ENCODE measurements at regions not wholly inside any gene's neighbourhood (a gene's known extent, or its start where the extent isn't known, plus 50 kb on each side); places are given as distances from the start of the nearest gene placed in this dataset.
"Not testable (repeated sequence)": the region's sequence is repeated elsewhere in the genome, so short reads cannot be mapped to it uniquely, and the experiment has no call there.

- DNase-seq (ENCODE audit: low read depth, low spot score) = no peak
- in situ Hi-C loops (cut with HindIII; ENCODE audit: low pct_unique_long_range_greater_than_20kb, low sequenced_read_pairs) = no loop called here
Measured at GRCh38 chr1:214127705-214128104, 139.9 kb downstream of the PROX1 start.

DNA sequence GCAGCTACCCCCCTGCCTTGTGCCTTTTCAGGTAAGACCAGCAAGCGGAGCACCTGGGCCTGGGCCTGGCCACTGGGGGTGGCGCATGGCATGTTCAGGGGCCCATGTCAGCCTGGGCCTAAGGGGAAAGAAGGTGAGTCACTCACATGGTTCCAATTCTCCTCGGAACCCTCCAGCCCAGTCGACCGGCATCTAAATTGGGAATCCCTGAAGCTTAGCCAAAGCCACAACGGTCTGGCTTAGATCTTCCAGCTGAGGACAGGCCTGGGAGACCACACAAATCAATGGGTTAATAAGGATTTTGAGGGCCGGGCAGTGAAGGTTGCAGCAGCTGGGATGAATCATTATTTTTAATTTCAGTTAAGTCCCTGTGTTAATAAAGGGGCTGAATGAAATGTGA lies 145.1 kb upstream of the SMYD2 start:
- in situ Hi-C loops (cut with HindIII; ENCODE audit: low pct_unique_long_range_greater_than_20kb, low sequenced_read_pairs) = no loop called here
- no peak for DNase-seq (ENCODE audit: low read depth, low spot score)

DNA sequence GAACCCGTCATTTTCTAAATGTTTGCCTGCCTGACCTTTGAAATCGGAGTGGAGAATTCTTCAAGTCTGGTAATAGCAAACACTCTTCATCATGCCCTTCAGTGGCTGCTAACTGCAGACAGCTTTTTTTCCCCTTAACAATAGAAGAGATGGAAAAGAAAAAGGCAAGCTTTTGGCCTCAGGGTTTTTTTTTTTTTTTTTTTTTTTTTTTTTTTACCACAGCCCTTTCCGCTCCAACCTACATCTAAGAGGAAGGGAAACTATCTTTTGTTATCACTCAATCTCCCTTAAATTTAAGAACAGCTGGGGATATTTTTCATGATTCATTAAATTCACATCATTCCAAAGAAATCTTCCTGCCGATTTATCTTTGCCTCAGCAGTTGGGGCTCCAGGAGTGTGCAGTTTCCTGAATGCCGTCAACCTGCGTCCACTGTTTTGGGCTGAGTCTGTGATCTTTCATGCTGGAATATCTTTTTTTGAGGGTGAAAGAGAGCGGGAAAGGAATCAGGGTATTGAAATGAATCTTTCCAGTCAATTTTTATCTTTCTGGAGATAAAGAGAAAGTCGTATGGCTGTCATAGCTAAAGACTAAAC lies 144.5 kb upstream of the SMYD2 start:
- DNase-seq (ENCODE audit: low read depth, low spot score) = no peak
- in situ Hi-C loops (cut with HindIII; ENCODE audit: low pct_unique_long_range_greater_than_20kb, low sequenced_read_pairs) = no loop called here

GRCh38 chr1:214141486-214141885 lies 139.5 kb upstream of the SMYD2 start:
- no peak for DNase-seq (ENCODE audit: low read depth, low spot score)
- in situ Hi-C loops (cut with HindIII; ENCODE audit: low pct_unique_long_range_greater_than_20kb, low sequenced_read_pairs) = no loop called here

DNA sequence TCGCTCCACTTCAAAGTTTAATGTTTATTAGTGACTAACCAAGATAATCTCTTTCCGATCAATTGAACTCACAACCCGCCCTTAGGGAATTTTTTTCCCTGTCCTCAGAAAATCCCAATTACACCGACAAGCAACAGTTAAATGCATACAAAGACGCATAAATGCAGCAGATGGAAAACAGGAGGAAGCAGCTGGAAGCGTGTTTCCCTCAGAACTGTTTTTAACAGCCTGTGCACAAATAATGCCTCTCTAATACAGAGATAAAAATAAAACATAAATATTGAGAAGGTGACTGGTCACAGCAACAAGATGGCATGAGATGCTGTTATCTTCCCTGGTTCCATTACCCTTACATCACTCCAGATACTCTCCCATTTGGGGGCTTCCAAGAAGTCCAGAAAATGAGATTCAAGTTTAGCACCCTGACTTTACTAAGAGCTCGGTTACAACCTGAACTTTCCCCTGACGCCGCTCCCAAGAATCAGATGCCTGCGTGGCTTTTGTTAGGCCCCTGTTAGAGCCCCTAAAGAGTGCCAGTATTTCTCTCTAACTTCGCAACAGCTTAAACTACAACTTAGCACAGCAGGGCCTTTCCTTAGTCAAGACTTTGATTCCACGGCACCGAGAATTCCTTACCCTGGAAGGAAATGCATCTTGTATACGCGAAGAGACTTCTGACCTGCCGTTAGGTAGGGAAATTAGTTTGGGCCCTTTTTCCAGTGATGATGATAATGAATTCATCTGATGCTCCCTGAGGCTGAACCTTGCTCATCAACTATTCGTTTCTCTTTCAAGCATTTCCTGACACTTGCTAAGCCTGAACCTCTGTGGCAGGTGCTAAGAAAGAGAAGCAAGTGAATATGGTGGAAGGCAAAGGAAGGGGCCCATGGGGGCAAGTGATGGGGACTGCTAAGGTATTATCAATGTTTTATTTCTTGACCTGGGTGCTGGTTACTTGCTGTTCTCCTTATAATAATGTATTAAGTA lies 137.7 kb upstream of the SMYD2 start:
- in situ Hi-C loops (cut with HindIII; ENCODE audit: low pct_unique_long_range_greater_than_20kb, low sequenced_read_pairs) = no loop called here
- DNase-seq (ENCODE audit: low read depth, low spot score) = no peak

DNA sequence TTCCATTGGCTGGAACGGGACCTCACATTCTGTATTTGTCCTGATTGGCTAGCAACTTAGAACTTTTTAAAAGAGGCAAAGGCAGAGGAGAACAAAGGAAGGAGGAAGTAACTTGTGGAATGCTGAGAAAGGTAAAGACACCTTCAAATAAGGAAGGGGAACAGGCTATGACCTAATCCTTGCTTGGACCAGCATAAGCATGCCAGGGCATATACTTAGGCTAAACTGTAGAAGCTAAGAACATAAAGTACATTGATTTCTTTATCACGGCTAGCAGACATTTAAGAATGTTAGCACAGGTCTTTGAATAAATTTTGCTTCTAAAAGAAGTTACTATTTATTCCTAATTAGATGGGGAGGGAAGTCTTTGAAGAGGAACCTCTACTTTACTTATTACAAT lies 136.4 kb upstream of the SMYD2 start:
- in situ Hi-C loops (cut with HindIII; ENCODE audit: low pct_unique_long_range_greater_than_20kb, low sequenced_read_pairs); DNase-seq (ENCODE audit: low read depth, low spot score): not testable (repeated sequence)

- DNase-seq (ENCODE audit: low read depth, low spot score) = no peak
- in situ Hi-C loops (cut with HindIII; ENCODE audit: low pct_unique_long_range_greater_than_20kb, low sequenced_read_pairs) = no loop called here
Measured at GRCh38 chr1:214146523-214146922, 134.4 kb upstream of the SMYD2 start.

- in situ Hi-C loops (cut with HindIII; ENCODE audit: low pct_unique_long_range_greater_than_20kb, low sequenced_read_pairs) = no loop called here
- DNase-seq (ENCODE audit: low read depth, low spot score) = no peak
Measured at GRCh38 chr1:214154596-214155292, 126.2 kb upstream of the SMYD2 start.

- no peak for DNase-seq (ENCODE audit: low read depth, low spot score)
- in situ Hi-C loops (cut with HindIII; ENCODE audit: low pct_unique_long_range_greater_than_20kb, low sequenced_read_pairs) = no loop called here
Measured at GRCh38 chr1:214155987-214156625, 124.9 kb upstream of the SMYD2 start.

GRCh38 chr1:214164173-214164572 lies 116.8 kb upstream of the SMYD2 start:
- in situ Hi-C loops (cut with HindIII; ENCODE audit: low pct_unique_long_range_greater_than_20kb, low sequenced_read_pairs) = no loop called here
- DNase-seq (ENCODE audit: low read depth, low spot score) = no peak

GRCh38 chr1:214165850-214166374 lies 115.0 kb upstream of the SMYD2 start:
- no peak for DNase-seq (ENCODE audit: low read depth, low spot score)
- in situ Hi-C loops (cut with HindIII; ENCODE audit: low pct_unique_long_range_greater_than_20kb, low sequenced_read_pairs) = no loop called here

DNA sequence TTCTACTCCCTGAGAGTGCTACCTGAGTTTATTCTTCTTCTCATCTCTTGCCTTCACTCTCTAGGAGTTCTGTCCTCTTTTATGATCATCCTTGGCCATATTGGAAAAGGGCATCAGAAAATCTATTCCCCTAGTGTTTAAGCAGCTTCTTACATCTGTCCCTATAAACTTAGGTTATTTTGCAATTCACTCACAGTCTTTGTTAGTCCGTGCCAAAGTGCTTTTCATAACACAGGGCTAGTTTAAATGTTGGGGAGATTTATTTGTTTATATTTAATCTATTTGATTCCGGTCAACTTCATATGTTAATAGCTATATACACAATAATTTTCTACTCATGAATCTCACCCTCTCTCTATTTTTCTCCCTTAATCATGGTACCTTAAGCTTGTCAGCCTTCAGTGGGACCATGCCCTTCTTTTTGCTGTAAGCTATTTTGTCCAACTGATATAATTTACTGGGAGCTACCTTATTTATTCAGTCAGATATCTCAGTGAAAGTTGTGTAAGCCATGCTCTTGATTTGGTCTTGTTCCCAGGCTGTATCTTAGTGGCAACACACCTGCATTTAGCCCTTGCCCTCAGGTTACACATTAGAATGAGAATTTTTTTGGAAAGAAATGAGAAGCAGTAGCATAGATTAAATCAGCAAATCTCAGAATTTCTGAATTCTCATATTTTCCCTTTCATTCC lies 106.3 kb upstream of the SMYD2 start:
- in situ Hi-C loops (cut with HindIII; ENCODE audit: low pct_unique_long_range_greater_than_20kb, low sequenced_read_pairs) = no loop called here
- DNase-seq (ENCODE audit: low read depth, low spot score) = no peak

GRCh38 chr1:214178102-214178501 lies 102.9 kb upstream of the SMYD2 start:
- in situ Hi-C loops (cut with HindIII; ENCODE audit: low pct_unique_long_range_greater_than_20kb, low sequenced_read_pairs) = no loop called here
- DNase-seq (ENCODE audit: low read depth, low spot score) = no peak

GRCh38 chr1:214184992-214185391 lies 96.0 kb upstream of the SMYD2 start:
- in situ Hi-C loops (cut with HindIII; ENCODE audit: low pct_unique_long_range_greater_than_20kb, low sequenced_read_pairs) = no loop called here
- DNase-seq (ENCODE audit: low read depth, low spot score) = no peak

GRCh38 chr1:214186103-214186824 lies 94.7 kb upstream of the SMYD2 start:
- no peak for DNase-seq (ENCODE audit: low read depth, low spot score)
- in situ Hi-C loops (cut with HindIII; ENCODE audit: low pct_unique_long_range_greater_than_20kb, low sequenced_read_pairs) = no loop called here

- DNase-seq (ENCODE audit: low read depth, low spot score) = no peak
- in situ Hi-C loops (cut with HindIII; ENCODE audit: low pct_unique_long_range_greater_than_20kb, low sequenced_read_pairs) = no loop called here
Measured at GRCh38 chr1:214187121-214187900, 93.6 kb upstream of the SMYD2 start.
